ENCODE measurements at regions not wholly inside any gene's neighbourhood (a gene's known extent, or its start where the extent isn't known, plus 50 kb on each side); places are given as distances from the start of the nearest gene placed in this dataset.

GRCh38 chr14:94880876-94881275, 111.0 kb upstream of the GSC start:
- Histone ChIP-seq H3K27me3 (no peaks in the 10 kb centered on the region), H3K9me3 (no peaks in the 10 kb centered on the region), H3K27ac (no peak overlapping the region), H3K36me3 (ENCODE audit: low read depth, missing control alignments) (no peaks in the 10 kb centered on the region), H3K4me1 (no peaks in the 10 kb centered on the region), H3K4me3 (no peak overlapping the region)
- 78 to 94% methylated on average over 11 of the region's 11 CpGs for WGBS, 2 donors
- intact Hi-C loops (cut with DNase I; ENCODE audit: low total_unique reads): no loop called here
- DNase-seq: no peak
- TF ChIP-seq CTCF (IDR thresholded peaks at IDR 0.05) (no peak), POLR2A (IDR thresholded peaks at IDR 0.05) (no peak)

DNA sequence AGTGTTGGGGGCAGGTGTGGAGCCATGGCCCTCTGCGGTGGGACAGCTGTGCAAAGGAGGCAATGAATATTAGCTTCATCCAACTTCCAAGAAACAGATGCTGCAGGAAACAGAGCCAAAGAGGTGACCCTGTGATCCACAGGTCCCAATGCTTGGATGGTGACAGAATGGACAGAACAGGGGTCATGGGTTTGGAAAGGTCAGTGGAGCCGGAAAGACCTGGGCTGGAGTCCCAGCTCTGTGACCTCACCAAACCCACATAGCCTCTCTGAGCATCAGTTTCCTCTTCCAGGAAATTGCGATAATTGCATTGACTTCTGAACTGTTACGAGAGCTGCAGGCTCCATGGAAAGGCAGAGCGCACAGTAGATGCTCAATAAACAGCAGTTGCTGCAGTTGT, 110.2 kb upstream of the GSC start:
- Histone ChIP-seq H3K36me3 (ENCODE audit: low read depth, missing control alignments) (no peaks in the 10 kb centered on the region), H3K27ac (no peak overlapping the region), H3K4me1 (no peaks in the 10 kb centered on the region), H3K27me3 (no peaks in the 10 kb centered on the region), H3K9me3 (no peaks in the 10 kb centered on the region), H3K4me3 (no peak overlapping the region)
- TF ChIP-seq CTCF (IDR thresholded peaks at IDR 0.05) (no peak), POLR2A (IDR thresholded peaks at IDR 0.05) (no peak)
- intact Hi-C loops (cut with DNase I; ENCODE audit: low total_unique reads): no loop called here
- no peak for DNase-seq
- WGBS, 2 donors: 84 to 92% methylated on average over 5 of the region's 5 CpGs

DNA sequence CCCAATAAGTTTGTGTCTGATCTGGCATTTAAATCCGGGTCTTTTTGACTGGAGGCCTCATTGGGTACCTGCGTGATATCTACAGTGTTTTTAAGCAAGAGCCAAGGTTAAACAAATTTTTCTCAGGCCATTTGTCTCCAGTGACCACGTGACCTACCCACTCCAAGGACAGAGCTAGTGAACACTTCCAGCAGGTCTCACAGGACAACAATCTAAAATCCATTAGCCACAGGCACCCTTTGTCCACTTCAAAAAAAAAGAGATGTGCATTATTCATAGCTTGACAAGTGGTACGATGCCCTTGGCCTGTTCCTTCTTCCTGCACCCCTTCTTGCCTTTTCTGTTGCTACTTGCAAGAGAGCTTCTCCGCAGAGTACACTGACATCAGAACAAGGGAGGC, 109.6 kb upstream of the GSC start:
- Histone ChIP-seq H3K4me3 (no peak overlapping the region), H3K36me3 (ENCODE audit: low read depth, missing control alignments) (no peaks in the 10 kb centered on the region), H3K4me1 (no peaks in the 10 kb centered on the region), H3K27ac (no peak overlapping the region), H3K27me3 (no peaks in the 10 kb centered on the region), H3K9me3 (no peaks in the 10 kb centered on the region)
- intact Hi-C loops (cut with DNase I; ENCODE audit: low total_unique reads): no loop called here
- DNase-seq: no peak
- WGBS, 2 donors: 42 to 48% methylated on average over 5 of the region's 5 CpGs
- TF ChIP-seq CTCF (IDR thresholded peaks at IDR 0.05) (no peak), POLR2A (IDR thresholded peaks at IDR 0.05) (no peak)

GRCh38 chr14:94876306-94876705, 106.4 kb upstream of the GSC start:
- no peak overlapping the region for H3K27ac ChIP-seq
- TF ChIP-seq CTCF (IDR thresholded peaks at IDR 0.05) (no peak), POLR2A (IDR thresholded peaks at IDR 0.05) (no peak)
- 55 to 72% methylated on average over 4 of the region's 4 CpGs for WGBS, 2 donors
- H3K36me3 ChIP-seq (ENCODE audit: low read depth, missing control alignments): no peaks in the 10 kb centered on the region
- no peaks in the 10 kb centered on the region for H3K9me3 ChIP-seq
- H3K4me3 ChIP-seq: no peak overlapping the region
- no peaks in the 10 kb centered on the region for H3K27me3 ChIP-seq
- no peaks in the 10 kb centered on the region for H3K4me1 ChIP-seq
- intact Hi-C loops (cut with DNase I; ENCODE audit: low total_unique reads): no loop called here
- DNase-seq: no peak

GRCh38 chr14:94875256-94875655, 105.3 kb upstream of the GSC start:
- Histone ChIP-seq H3K4me1 (no peaks in the 10 kb centered on the region), H3K9me3 (no peaks in the 10 kb centered on the region), H3K36me3 (ENCODE audit: low read depth, missing control alignments) (no peaks in the 10 kb centered on the region), H3K4me3 (no peak overlapping the region), H3K27ac (no peak overlapping the region), H3K27me3 (no peaks in the 10 kb centered on the region)
- no peak for DNase-seq
- 52 to 60% methylated on average over 6 of the region's 6 CpGs for WGBS, 2 donors
- no peak for TF ChIP-seq POLR2A (IDR thresholded peaks at IDR 0.05)
- TF ChIP-seq CTCF (IDR thresholded peaks at IDR 0.05): no peak
- intact Hi-C loops (cut with DNase I; ENCODE audit: low total_unique reads): no loop called here
